IPS DF 4.7 (cell line): ENCODE measurements at regions not wholly inside any gene's neighbourhood (a gene's known extent, or its start where the extent isn't known, plus 50 kb on each side); places are given as distances from the start of the nearest gene placed in this dataset.

Experiments used
- DNase-seq: peaks from one replicate; pipeline ENCODE4 v3.0.0-alpha.2; 2013; ENCODE audit warnings: low spot score; ENCODE audit errors: extremely low read depth

GRCh38 chr11:11078344-11079086, 220.7 kb upstream of the ZBED5 start:
- DNase-seq: no peak

- DNase-seq: no peak
Observed at GRCh38 chr11:11077898-11078297, 220.0 kb upstream of the ZBED5 start.

GRCh38 chr11:11076879-11077278, 219.0 kb upstream of the ZBED5 start:
- no peak for DNase-seq

GRCh38 chr11:11076276-11076675, 218.4 kb upstream of the ZBED5 start:
- no peak for DNase-seq

- no peak for DNase-seq
Observed at GRCh38 chr11:11075515-11076171, 217.8 kb upstream of the ZBED5 start.

- DNase-seq: no peak
Observed at GRCh38 chr11:11074686-11075335, 217.0 kb upstream of the ZBED5 start.

- DNase-seq: no peak
Observed at GRCh38 chr11:11073996-11074395, 216.1 kb upstream of the ZBED5 start.

GRCh38 chr11:11072067-11072466, 214.2 kb upstream of the ZBED5 start:
- no peak for DNase-seq

- no peak for DNase-seq
Observed at GRCh38 chr11:11071486-11071885, 213.6 kb upstream of the ZBED5 start.

GRCh38 chr11:11070976-11071375, 213.1 kb upstream of the ZBED5 start:
- no peak for DNase-seq

GRCh38 chr11:11069841-11070835, 212.3 kb upstream of the ZBED5 start:
- DNase-seq: no peak

- no peak for DNase-seq
Observed at GRCh38 chr11:11068113-11068512, 210.3 kb upstream of the ZBED5 start.

GRCh38 chr11:11065396-11065795, 207.5 kb upstream of the ZBED5 start:
- DNase-seq: no peak

- no peak for DNase-seq
Observed at GRCh38 chr11:11057472-11057854, 199.6 kb upstream of the ZBED5 start.

- no peak for DNase-seq
Observed at GRCh38 chr11:11056749-11057471, 199.1 kb upstream of the ZBED5 start.

- no peak for DNase-seq
Observed at GRCh38 chr11:11056316-11056715, 198.5 kb upstream of the ZBED5 start.

GRCh38 chr11:11047851-11048610, 190.2 kb upstream of the ZBED5 start:
- no peak for DNase-seq

GRCh38 chr11:11046781-11047180, 188.9 kb upstream of the ZBED5 start:
- DNase-seq: no peak

- no peak for DNase-seq
Observed at GRCh38 chr11:11045156-11045930, 187.5 kb upstream of the ZBED5 start.
